Liver (tissue), 8 donors: ENCODE measurements at regions not wholly inside any gene's neighbourhood (a gene's known extent, or its start where the extent isn't known, plus 50 kb on each side); places are given as distances from the start of the nearest gene placed in this dataset.

Experiments used
- DNase-seq: peaks from one replicate; pipeline ENCODE4 v3.0.0-alpha.2; 2017; ENCODE audit warnings: low spot score
- H3K27ac ChIP-seq, 2 donors: one replicate each; pipeline ENCODE4 v1.7.0; 2013; ENCODE audit warnings: inconsistent platforms in 2 of 2, low read length in 2 of 2, control low read depth in 1 of 2, low read depth in 1 of 2, mild to moderate bottlenecking in 1 of 2
- H3K27me3 ChIP-seq, 4 donors: one replicate each; pipeline versions ENCODE4 v1.6.1 to v1.7.0; 2013; ENCODE audit warnings: low read length in 3 of 4, inconsistent platforms in 1 of 4, mild to moderate bottlenecking in 1 of 4, moderate library complexity in 1 of 4; ENCODE audit not compliant: control insufficient read depth in 4 of 4, insufficient read depth in 4 of 4
- H3K36me3 ChIP-seq, 4 donors: one replicate each; pipeline versions ENCODE4 v1.6.1 to v1.7.0; 2013; ENCODE audit warnings: low read length in 3 of 4, mild to moderate bottlenecking in 3 of 4, low read depth in 1 of 4, moderate library complexity in 1 of 4; ENCODE audit not compliant: control insufficient read depth in 4 of 4, insufficient read depth in 3 of 4
- H3K4me1 ChIP-seq, 4 donors: one replicate each; pipeline versions ENCODE4 v1.6.1 to v1.7.0; 2013; ENCODE audit warnings: low read length in 3 of 4, mild to moderate bottlenecking in 3 of 4, moderate library complexity in 1 of 4; ENCODE audit not compliant: control insufficient read depth in 4 of 4, insufficient read depth in 4 of 4
- H3K4me3 ChIP-seq, 3 donors: one replicate each; pipeline versions ENCODE4 v1.6.1 to v1.7.0; 2013; ENCODE audit warnings: low read length in 3 of 3, control low read depth in 1 of 3, low read depth in 1 of 3, mild to moderate bottlenecking in 1 of 3
- H3K9ac ChIP-seq, 2 donors: one replicate each; pipeline ENCODE4 v1.7.0; 2013; ENCODE audit warnings: low read length in 2 of 2, mild to moderate bottlenecking in 2 of 2, moderate library complexity in 2 of 2, control low read depth in 1 of 2, low read depth in 1 of 2
- H3K9me3 ChIP-seq, 4 donors: one replicate each; pipeline versions ENCODE4 v1.6.1 to v1.7.0; 2013; ENCODE audit warnings: low read length in 3 of 4; ENCODE audit not compliant: control insufficient read depth in 4 of 4
- FOXA2 ChIP-seq: IDR thresholded peaks from 2 replicates; pipeline ENCODE4 v1.6.1; 2016; ENCODE audit warnings: antibody characterized with exemption
- GABPA ChIP-seq, 2 donors: IDR thresholded peaks in 1 of 2; conservative IDR thresholded peaks in 1 of 2; 2 replicates each; pipeline ENCODE4 v1.6.1; 2016; ENCODE audit warnings: antibody characterized with exemption in 2 of 2, mild to moderate bottlenecking in 1 of 2, moderate library complexity in 1 of 2
- HNF4A ChIP-seq, 2 donors: conservative IDR thresholded peaks; 2 replicates each; pipeline ENCODE4 v1.6.1; 2016; ENCODE audit warnings: antibody characterized with exemption in 2 of 2, mild to moderate bottlenecking in 2 of 2
- JUND ChIP-seq, 2 donors: IDR thresholded peaks; 2 replicates each; pipeline ENCODE4 v1.6.1; 2016; ENCODE audit warnings: antibody characterized with exemption in 2 of 2
- MAX ChIP-seq: IDR thresholded peaks from 2 replicates; pipeline ENCODE4 v1.6.1; 2016; ENCODE audit warnings: antibody characterized with exemption
- NR2F2 ChIP-seq: IDR thresholded peaks from 2 replicates; pipeline ENCODE4 v1.6.1; 2016; ENCODE audit warnings: antibody characterized with exemption
- RAD21 ChIP-seq, 2 donors: IDR thresholded peaks; 2 replicates each; pipeline ENCODE4 v1.6.1; 2016; ENCODE audit warnings: antibody characterized with exemption in 2 of 2, mild to moderate bottlenecking in 2 of 2
- SP1 ChIP-seq: IDR thresholded peaks from 2 replicates; pipeline ENCODE4 v1.6.1; 2018; ENCODE audit warnings: antibody characterized with exemption, mild to moderate bottlenecking
- TAF1 ChIP-seq: conservative IDR thresholded peaks from 2 replicates; pipeline ENCODE4 v1.6.1; 2016; ENCODE audit warnings: antibody characterized with exemption, mild to moderate bottlenecking
- YY1 ChIP-seq: IDR thresholded peaks from 2 replicates; pipeline ENCODE4 v1.6.1; 2016; ENCODE audit warnings: antibody characterized with exemption, mild to moderate bottlenecking
- ZBTB33 ChIP-seq: IDR thresholded peaks from 2 replicates; pipeline ENCODE4 v1.6.1; 2016; ENCODE audit warnings: antibody characterized with exemption
- WGBS: extraction: QIAGEN DNeasy Blood & Tissue Kit; methylation state at CpG from one replicate; pipeline ENCODE4 v1.1.7; 2013; 5-methylcytosine and 5-hydroxymethylcytosine counted together
- TF ChIP-seq, protein P1 (sequence below): fragments of 150-350 bp; IDR thresholded peaks from 2 replicates; pipeline ENCODE4 v1.5.1; 2017; ENCODE audit warnings: improper control_type of control experiment, low read depth, low read length; ENCODE audit not compliant: missing input control
- TF ChIP-seq, protein P2 (sequence below): IDR thresholded peaks from 2 replicates; pipeline ENCODE4 v1.6.1; 2016; ENCODE audit warnings: antibody characterized with exemption, mild to moderate bottlenecking
- donor health status: healthy.
- donor health status: healthy.
- donor health status: healthy.
- donor health status: healthy.
- donor health status: healthy.

- 75% methylated on average over 1 of the region's 1 CpG for WGBS
- Histone ChIP-seq H3K27ac (no peak overlapping the region), H3K27me3 (peaks cover 0 to 7% (median 0%) of the 10 kb centered on the region in 4 donors), H3K36me3 (no peaks in the 10 kb centered on the region), H3K4me1 (no peaks in the 10 kb centered on the region), H3K4me3 (no peak overlapping the region), H3K9ac (no peak overlapping the region), H3K9me3 (peaks cover 0 to 2% (median under 1%) of the 10 kb centered on the region in 4 donors)
- TF ChIP-seq, protein P1, sequence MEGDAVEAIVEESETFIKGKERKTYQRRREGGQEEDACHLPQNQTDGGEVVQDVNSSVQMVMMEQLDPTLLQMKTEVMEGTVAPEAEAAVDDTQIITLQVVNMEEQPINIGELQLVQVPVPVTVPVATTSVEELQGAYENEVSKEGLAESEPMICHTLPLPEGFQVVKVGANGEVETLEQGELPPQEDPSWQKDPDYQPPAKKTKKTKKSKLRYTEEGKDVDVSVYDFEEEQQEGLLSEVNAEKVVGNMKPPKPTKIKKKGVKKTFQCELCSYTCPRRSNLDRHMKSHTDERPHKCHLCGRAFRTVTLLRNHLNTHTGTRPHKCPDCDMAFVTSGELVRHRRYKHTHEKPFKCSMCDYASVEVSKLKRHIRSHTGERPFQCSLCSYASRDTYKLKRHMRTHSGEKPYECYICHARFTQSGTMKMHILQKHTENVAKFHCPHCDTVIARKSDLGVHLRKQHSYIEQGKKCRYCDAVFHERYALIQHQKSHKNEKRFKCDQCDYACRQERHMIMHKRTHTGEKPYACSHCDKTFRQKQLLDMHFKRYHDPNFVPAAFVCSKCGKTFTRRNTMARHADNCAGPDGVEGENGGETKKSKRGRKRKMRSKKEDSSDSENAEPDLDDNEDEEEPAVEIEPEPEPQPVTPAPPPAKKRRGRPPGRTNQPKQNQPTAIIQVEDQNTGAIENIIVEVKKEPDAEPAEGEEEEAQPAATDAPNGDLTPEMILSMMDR = no peak
- TF ChIP-seq FOXA2 (no peak), YY1 (no peak), ZBTB33 (no peak), JUND (IDR thresholded peaks at IDR 0.05) (no peak), NR2F2 (no peak), HNF4A (conservative IDR thresholded peaks at IDR 0.05) (no peak), TAF1 (no peak), GABPA (IDR thresholded peaks at IDR 0.05 in 1 of 2, conservative IDR thresholded peaks at IDR 0.05 in 1 of 2) (no peak), MAX (no peak), RAD21 (IDR thresholded peaks at IDR 0.05) (no peak), SP1 (no peak)
- TF ChIP-seq, protein P2, sequence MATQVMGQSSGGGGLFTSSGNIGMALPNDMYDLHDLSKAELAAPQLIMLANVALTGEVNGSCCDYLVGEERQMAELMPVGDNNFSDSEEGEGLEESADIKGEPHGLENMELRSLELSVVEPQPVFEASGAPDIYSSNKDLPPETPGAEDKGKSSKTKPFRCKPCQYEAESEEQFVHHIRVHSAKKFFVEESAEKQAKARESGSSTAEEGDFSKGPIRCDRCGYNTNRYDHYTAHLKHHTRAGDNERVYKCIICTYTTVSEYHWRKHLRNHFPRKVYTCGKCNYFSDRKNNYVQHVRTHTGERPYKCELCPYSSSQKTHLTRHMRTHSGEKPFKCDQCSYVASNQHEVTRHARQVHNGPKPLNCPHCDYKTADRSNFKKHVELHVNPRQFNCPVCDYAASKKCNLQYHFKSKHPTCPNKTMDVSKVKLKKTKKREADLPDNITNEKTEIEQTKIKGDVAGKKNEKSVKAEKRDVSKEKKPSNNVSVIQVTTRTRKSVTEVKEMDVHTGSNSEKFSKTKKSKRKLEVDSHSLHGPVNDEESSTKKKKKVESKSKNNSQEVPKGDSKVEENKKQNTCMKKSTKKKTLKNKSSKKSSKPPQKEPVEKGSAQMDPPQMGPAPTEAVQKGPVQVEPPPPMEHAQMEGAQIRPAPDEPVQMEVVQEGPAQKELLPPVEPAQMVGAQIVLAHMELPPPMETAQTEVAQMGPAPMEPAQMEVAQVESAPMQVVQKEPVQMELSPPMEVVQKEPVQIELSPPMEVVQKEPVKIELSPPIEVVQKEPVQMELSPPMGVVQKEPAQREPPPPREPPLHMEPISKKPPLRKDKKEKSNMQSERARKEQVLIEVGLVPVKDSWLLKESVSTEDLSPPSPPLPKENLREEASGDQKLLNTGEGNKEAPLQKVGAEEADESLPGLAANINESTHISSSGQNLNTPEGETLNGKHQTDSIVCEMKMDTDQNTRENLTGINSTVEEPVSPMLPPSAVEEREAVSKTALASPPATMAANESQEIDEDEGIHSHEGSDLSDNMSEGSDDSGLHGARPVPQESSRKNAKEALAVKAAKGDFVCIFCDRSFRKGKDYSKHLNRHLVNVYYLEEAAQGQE = no peak
- DNase-seq = no peak
Observed at GRCh38 chr6:156282087-156282486, 495.1 kb upstream of the ARID1B start.

DNA sequence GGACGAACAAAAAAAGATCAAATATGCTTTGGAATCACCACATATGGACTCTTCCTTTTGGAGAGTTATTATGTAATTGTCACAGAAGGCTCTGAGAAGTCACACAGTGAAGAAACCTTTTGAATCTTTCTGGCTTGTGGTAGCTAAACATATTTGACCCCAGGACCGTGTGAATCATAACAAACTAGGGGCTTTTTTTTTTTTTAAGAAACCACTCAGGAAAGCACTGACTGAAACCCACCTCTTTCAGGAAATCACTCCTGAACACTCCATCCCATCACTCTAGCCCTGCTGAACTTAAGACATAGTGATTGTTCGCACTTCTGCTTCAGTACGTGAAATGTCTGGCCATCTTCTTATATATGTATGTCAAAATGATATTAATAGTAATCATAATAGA lies 495.9 kb upstream of the ARID1B start:
- Histone ChIP-seq H3K4me1 (no peaks in the 10 kb centered on the region), H3K27me3 (peaks cover 0 to 7% (median 0%) of the 10 kb centered on the region in 4 donors), H3K4me3 (no peak overlapping the region), H3K9me3 (peaks cover 0 to 2% (median under 1%) of the 10 kb centered on the region in 4 donors), H3K27ac (no peak overlapping the region), H3K9ac (no peak overlapping the region), H3K36me3 (no peaks in the 10 kb centered on the region)
- no peak for DNase-seq
- 64% methylated on average over 4 of the region's 4 CpGs for WGBS
- no peak for TF ChIP-seq YY1
- TF ChIP-seq, protein P2 = no peak
- no peak for TF ChIP-seq ZBTB33
- no peak for TF ChIP-seq FOXA2
